Calu3 (cell line): ENCODE measurements at regions not wholly inside any gene's neighbourhood (a gene's known extent, or its start where the extent isn't known, plus 50 kb on each side); places are given as distances from the start of the nearest gene placed in this dataset.

Experiments used
- BruUV-seq: library from RNA; stranded (reverse); fragments of 400-500 nt; replicated peaks from 2 replicates; lab custom pipeline; 2021; lab: Mats Ljungman, UMichigan
- CTCF ChIA-PET: fragments of 300-600 bp; sonication (Branson Sonifier 250); formaldehyde crosslinking; loops from one replicate; lab custom pipeline; 2022; ENCODE audit warnings: antibody characterized with exemption; lab: Charles Lee
- DNase-seq: peaks from one replicate; pipeline ENCODE4 v3.0.0; 2022
- H3K27ac Mint-ChIP-seq: one replicate; pipeline ENCODE4 v1.8.0; 2022; ENCODE audit warnings: mixed read lengths; ENCODE audit not compliant: unreplicated experiment
- H3K27me3 Mint-ChIP-seq: one replicate; pipeline ENCODE4 v1.8.0; 2022; ENCODE audit warnings: mixed read lengths; ENCODE audit not compliant: unreplicated experiment
- H3K36me3 Mint-ChIP-seq: one replicate; pipeline ENCODE4 v1.8.0; 2022; ENCODE audit warnings: mild to moderate bottlenecking, moderate library complexity, mixed read lengths; ENCODE audit not compliant: insufficient read depth, unreplicated experiment
- H3K4me1 Mint-ChIP-seq: one replicate; pipeline ENCODE4 v1.8.0; 2022; ENCODE audit warnings: mild to moderate bottlenecking, low read depth, mixed read lengths; ENCODE audit not compliant: unreplicated experiment
- H3K4me3 Mint-ChIP-seq: one replicate; pipeline ENCODE4 v1.8.0; 2022; ENCODE audit warnings: mild to moderate bottlenecking, low read depth, moderate library complexity, mixed read lengths; ENCODE audit not compliant: unreplicated experiment
- H3K9me3 Mint-ChIP-seq: one replicate; pipeline ENCODE4 v1.8.0; 2022; ENCODE audit warnings: low read depth, mixed read lengths; ENCODE audit not compliant: unreplicated experiment
- CTCF ChIP-seq: fragments of 200-600 bp; IDR thresholded peaks from one replicate; pipeline ENCODE4 v1.8.0; 2022; ENCODE audit warnings: antibody characterized with exemption; ENCODE audit not compliant: unreplicated experiment
- intact Hi-C: fragments of 100-400 bp; cut with micrococcal nuclease; formaldehyde crosslinking; loops from one replicate; pipeline ENCODE4 v1.10.0; 2022; ENCODE audit not compliant: unreplicated experiment

GRCh38 chr5:135186662-135187522 lies 152.9 kb upstream of the PITX1 start:
- intact Hi-C loops, result loop anchor here (5.0 kb wide), 1 partner anchor 60 kb away; no protein-coding TSS in a partner anchor
- H3K27ac Mint-ChIP-seq, result no peak overlapping the region
- BruUV-seq, result no TSS peak
- no peaks in the 10 kb centered on the region for H3K36me3 Mint-ChIP-seq
- TF ChIP-seq CTCF, result peak; percentile 14
- peak; percentile 62 for DNase-seq
- H3K27me3 Mint-ChIP-seq, result no peaks in the 10 kb centered on the region
- H3K4me3 Mint-ChIP-seq, result no peak overlapping the region
- CTCF ChIA-PET, result interaction anchor here (0.7 to 1.4 kb wide), 3 partner anchors 127 to 270 kb away, joined by 3 to 6 read pairs (median 4); no protein-coding TSS in a partner anchor
- peaks cover 20% of the 10 kb centered on the region for H3K4me1 Mint-ChIP-seq
- H3K9me3 Mint-ChIP-seq, result no peaks in the 10 kb centered on the region

- H3K36me3 Mint-ChIP-seq, result no peaks in the 10 kb centered on the region
- H3K27ac Mint-ChIP-seq, result no peak overlapping the region
- no TSS peak for BruUV-seq
- no peak overlapping the region for H3K4me3 Mint-ChIP-seq
- DNase-seq, result no peak
- no peaks in the 10 kb centered on the region for H3K27me3 Mint-ChIP-seq
- intact Hi-C loops, result loop anchor here (5.0 kb wide), 1 partner anchor 58 kb away; no protein-coding TSS in a partner anchor
- CTCF ChIA-PET, result no interaction called here
- H3K4me1 Mint-ChIP-seq, result peaks cover 13% of the 10 kb centered on the region
- no peaks in the 10 kb centered on the region for H3K9me3 Mint-ChIP-seq
- TF ChIP-seq CTCF, result no peak
Observed at GRCh38 chr5:135185481-135186065, 151.5 kb upstream of the PITX1 start.

- CTCF ChIA-PET, result no interaction called here
- DNase-seq, result no peak
- peaks cover 13% of the 10 kb centered on the region for H3K4me1 Mint-ChIP-seq
- no peak for TF ChIP-seq CTCF
- no peak overlapping the region for H3K4me3 Mint-ChIP-seq
- intact Hi-C loops, result loop anchor here (5.0 kb wide), 1 partner anchor 57 kb away; no protein-coding TSS in a partner anchor
- H3K9me3 Mint-ChIP-seq, result no peaks in the 10 kb centered on the region
- H3K27ac Mint-ChIP-seq, result no peak overlapping the region
- H3K36me3 Mint-ChIP-seq, result no peaks in the 10 kb centered on the region
- H3K27me3 Mint-ChIP-seq, result no peaks in the 10 kb centered on the region
- BruUV-seq, result no TSS peak
Observed at GRCh38 chr5:135184646-135185045, 150.6 kb upstream of the PITX1 start.

GRCh38 chr5:135183464-135183863 lies 149.4 kb upstream of the PITX1 start:
- peaks cover 13% of the 10 kb centered on the region for H3K4me1 Mint-ChIP-seq
- no peaks in the 10 kb centered on the region for H3K9me3 Mint-ChIP-seq
- DNase-seq, result no peak
- CTCF ChIA-PET, result interaction anchor here (0.6 to 0.7 kb wide), 3 partner anchors 153 to 1538 kb away, joined by 3 to 5 read pairs (median 3); no protein-coding TSS in a partner anchor
- no peaks in the 10 kb centered on the region for H3K36me3 Mint-ChIP-seq
- intact Hi-C loops, result no loop called here
- no peak for TF ChIP-seq CTCF
- no peak overlapping the region for H3K4me3 Mint-ChIP-seq
- BruUV-seq, result no TSS peak
- no peak overlapping the region for H3K27ac Mint-ChIP-seq
- H3K27me3 Mint-ChIP-seq, result peaks cover under 1% of the 10 kb centered on the region
